ENCODE measurements at regions not wholly inside any gene's neighbourhood (a gene's known extent, or its start where the extent isn't known, plus 50 kb on each side); places are given as distances from the start of the nearest gene placed in this dataset.

DNA sequence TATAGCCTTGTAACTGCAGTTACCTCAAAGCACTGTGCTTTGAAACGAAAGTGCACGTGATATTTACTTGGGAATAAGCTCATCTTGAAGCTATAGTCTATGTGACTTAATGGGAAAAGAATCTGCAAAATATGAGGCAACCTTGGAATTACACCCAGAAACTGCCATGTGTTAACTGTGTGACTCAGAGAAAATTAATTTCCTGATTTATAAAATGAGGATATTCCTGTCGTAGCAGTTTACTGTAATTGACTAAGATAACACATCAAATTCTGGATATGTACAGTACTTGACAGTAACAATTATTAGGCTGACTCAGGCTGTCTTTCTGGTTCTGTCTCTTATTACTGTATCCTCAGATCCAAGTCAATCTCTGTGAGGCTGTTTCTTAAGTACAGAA, 1079.9 kb upstream of the ACO1 start (continued):
- TF ChIP-seq EP300 (IDR thresholded peaks at IDR 0.05; ENCODE audit: borderline replicate concordance in 1 of 2, low read depth in 2 of 2, low read length in 2 of 2) = no peak
- no peak for TF ChIP-seq JUN (IDR thresholded peaks at IDR 0.05; ENCODE audit: low read depth, low read length)
- no peak for TF ChIP-seq YY1 (IDR thresholded peaks at IDR 0.05; ENCODE audit: low read depth, low read length)
- no peak for TF ChIP-seq RFX5 (IDR thresholded peaks at IDR 0.05; ENCODE audit: borderline replicate concordance, low read depth, low read length)
- TF ChIP-seq POU5F1 (IDR thresholded peaks at IDR 0.05; ENCODE audit: low read depth, low read length) = no peak
